Lower lobe of right lung (tissue), 2 donors: ENCODE measurements at regions not wholly inside any gene's neighbourhood (a gene's known extent, or its start where the extent isn't known, plus 50 kb on each side); places are given as distances from the start of the nearest gene placed in this dataset.

ENCODE experiments used
- ATAC-seq, 2 donors: fragments of 200-7000 bp; cut with Tn5 transposase; one replicate each; pipeline ENCODE4 v1.9.1; 2020 to 2022; ENCODE audit warnings: mild to moderate bottlenecking in 2 of 2, moderate library complexity in 2 of 2
- DNase-seq: peaks from one replicate; pipeline ENCODE4 v3.0.0-alpha.2; 2020
- H3K27ac ChIP-seq: fragments of 200-600 bp; one replicate; pipeline ENCODE4 v1.8.0; 2022
- H3K27me3 ChIP-seq: fragments of 200-600 bp; one replicate; pipeline ENCODE4 v1.8.0; 2022; ENCODE audit warnings: low read depth
- H3K36me3 ChIP-seq: fragments of 200-600 bp; one replicate; pipeline ENCODE4 v1.8.0; 2022; ENCODE audit warnings: mild to moderate bottlenecking
- H3K4me1 ChIP-seq: fragments of 200-600 bp; one replicate; pipeline ENCODE4 v1.8.0; 2022
- H3K4me3 ChIP-seq: fragments of 200-600 bp; one replicate; pipeline ENCODE4 v1.8.0; 2022; ENCODE audit warnings: mild to moderate bottlenecking
- H3K9me3 ChIP-seq: fragments of 200-600 bp; one replicate; pipeline ENCODE4 v1.8.0; 2022
- intact Hi-C: fragments of 100-400 bp; cut with DNase I; formaldehyde crosslinking; loops from one replicate; pipeline ENCODE4 v1.11.0; 2022
- TF ChIP-seq, protein P1 (sequence below): fragments of 200-600 bp; IDR thresholded peaks from one replicate; pipeline ENCODE4 v1.8.0; 2022; ENCODE audit warnings: antibody characterized with exemption, mild to moderate bottlenecking
- donor health status: DM: no; HTN: yes; CAD: no; lungs with severe emphysema.

DNA sequence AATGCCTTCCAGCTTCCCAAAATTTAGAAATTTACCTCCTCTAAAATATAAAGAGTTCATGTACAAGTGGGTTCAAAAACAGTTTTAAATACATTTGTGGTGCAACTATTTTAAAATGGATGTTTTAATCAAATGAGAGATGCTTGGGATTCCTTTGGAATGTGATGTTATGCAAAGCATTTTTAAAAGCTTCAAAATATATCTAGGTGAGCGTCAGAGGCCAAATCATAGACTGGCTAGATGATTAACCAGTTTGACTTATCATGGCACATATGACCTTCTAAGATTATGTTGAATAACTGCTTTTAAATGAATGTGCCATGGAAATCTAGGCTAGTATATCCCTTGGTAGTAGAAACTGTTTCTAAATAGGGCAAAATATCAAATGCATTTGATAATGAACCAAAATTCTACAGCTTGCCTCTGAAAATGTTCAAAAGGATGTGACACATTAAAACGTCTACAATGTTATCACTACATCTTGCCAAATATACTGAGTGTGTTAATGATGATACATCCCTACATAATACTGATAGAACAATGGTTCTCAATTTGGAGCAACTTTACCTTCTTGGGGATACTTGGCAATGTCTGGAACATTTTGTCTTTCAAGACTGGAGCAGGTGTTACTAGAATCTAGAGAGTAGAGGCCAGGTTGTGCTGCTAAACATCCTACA, 650.9 kb upstream of the ADGRL2 start:
- DNase-seq, result no peak
- no peak for ATAC-seq
- Histone ChIP-seq H3K36me3 (no peaks in the 10 kb centered on the region), H3K27ac (no peak overlapping the region), H3K4me1 (no peaks in the 10 kb centered on the region), H3K27me3 (no peaks in the 10 kb centered on the region), H3K4me3 (no peak overlapping the region), H3K9me3 (no peaks in the 10 kb centered on the region)
- TF ChIP-seq, protein P1, sequence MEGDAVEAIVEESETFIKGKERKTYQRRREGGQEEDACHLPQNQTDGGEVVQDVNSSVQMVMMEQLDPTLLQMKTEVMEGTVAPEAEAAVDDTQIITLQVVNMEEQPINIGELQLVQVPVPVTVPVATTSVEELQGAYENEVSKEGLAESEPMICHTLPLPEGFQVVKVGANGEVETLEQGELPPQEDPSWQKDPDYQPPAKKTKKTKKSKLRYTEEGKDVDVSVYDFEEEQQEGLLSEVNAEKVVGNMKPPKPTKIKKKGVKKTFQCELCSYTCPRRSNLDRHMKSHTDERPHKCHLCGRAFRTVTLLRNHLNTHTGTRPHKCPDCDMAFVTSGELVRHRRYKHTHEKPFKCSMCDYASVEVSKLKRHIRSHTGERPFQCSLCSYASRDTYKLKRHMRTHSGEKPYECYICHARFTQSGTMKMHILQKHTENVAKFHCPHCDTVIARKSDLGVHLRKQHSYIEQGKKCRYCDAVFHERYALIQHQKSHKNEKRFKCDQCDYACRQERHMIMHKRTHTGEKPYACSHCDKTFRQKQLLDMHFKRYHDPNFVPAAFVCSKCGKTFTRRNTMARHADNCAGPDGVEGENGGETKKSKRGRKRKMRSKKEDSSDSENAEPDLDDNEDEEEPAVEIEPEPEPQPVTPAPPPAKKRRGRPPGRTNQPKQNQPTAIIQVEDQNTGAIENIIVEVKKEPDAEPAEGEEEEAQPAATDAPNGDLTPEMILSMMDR, result no peak
- intact Hi-C loops, result no loop called here

GRCh38 chr1:81144240-81144825, 656.4 kb upstream of the ADGRL2 start:
- Histone ChIP-seq H3K27me3 (no peaks in the 10 kb centered on the region), H3K36me3 (no peaks in the 10 kb centered on the region), H3K9me3 (no peaks in the 10 kb centered on the region), H3K4me3 (no peak overlapping the region), H3K27ac (no peak overlapping the region), H3K4me1 (no peaks in the 10 kb centered on the region)
- no peak for ATAC-seq
- intact Hi-C loops, result no loop called here
- DNase-seq, result no peak
- TF ChIP-seq, protein P1, result no peak

DNA sequence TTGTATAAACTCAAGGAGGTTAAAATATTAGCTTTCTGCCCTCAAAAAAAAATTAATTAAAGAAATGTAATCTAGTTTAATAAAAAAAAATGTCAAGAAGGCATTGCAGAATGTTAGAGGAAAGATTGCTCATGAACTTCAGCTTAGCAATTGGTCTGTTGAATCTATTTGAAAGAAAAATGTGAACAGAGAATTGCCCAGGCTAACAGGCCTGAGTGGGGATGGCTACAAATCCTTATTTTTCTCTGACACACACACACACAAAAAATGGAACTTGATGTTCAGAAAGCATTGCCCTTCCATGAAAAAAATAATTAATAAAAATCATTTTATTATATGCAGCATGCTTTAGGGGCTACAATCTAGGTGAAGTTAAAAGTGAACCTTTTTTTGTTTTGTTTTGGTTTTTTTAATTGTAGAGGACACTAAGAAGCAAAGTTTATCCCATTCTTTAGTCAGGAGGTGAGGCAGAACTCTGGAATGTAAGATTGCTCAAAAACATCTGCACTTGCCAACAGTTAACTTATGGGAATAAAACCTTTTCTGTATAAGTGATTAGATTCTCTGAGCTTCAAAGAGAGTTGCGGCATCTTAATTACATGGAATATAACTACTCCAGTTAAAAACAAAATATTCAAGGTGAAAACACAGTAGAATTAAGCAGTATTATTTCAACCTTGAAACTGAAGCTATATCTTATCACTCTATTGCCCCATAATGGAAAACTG, 658.5 kb upstream of the ADGRL2 start:
- no peak for ATAC-seq
- no peaks in the 10 kb centered on the region for H3K27me3 ChIP-seq
- H3K27ac ChIP-seq, result no peak overlapping the region
- H3K4me1 ChIP-seq, result no peaks in the 10 kb centered on the region
- intact Hi-C loops, result no loop called here
- H3K9me3 ChIP-seq, result no peaks in the 10 kb centered on the region
- no peak overlapping the region for H3K4me3 ChIP-seq
- DNase-seq, result no peak
- TF ChIP-seq, protein P1, result no peak
- no peaks in the 10 kb centered on the region for H3K36me3 ChIP-seq

- H3K27ac ChIP-seq, result no peak overlapping the region
- intact Hi-C loops, result no loop called here
- TF ChIP-seq, protein P1, result no peak
- H3K4me3 ChIP-seq, result no peak overlapping the region
- H3K4me1 ChIP-seq, result no peaks in the 10 kb centered on the region
- H3K9me3 ChIP-seq, result no peaks in the 10 kb centered on the region
- no peaks in the 10 kb centered on the region for H3K36me3 ChIP-seq
- no peaks in the 10 kb centered on the region for H3K27me3 ChIP-seq
- DNase-seq (no peak), ATAC-seq (no peak)
Measured at GRCh38 chr1:81135524-81135923, 665.2 kb upstream of the ADGRL2 start.

DNA sequence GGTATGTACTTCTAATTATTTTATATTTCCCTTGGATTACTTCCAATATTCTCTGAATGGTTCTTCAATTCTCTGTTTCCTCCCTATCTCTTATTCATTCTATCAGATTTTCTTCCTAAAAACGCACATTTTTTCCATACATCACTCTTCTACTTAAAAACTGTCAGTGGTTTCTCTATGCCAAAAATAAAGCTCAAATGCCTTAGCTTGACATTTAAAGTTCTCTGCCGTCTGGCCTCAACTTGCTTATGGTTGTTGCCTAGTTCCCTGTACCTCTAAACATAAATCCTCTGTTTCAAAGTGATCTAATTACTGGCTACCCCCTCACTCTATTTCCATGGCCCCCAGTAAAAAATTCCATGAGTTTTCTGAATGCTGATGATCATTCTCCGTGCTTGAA, 671.0 kb upstream of the ADGRL2 start:
- H3K36me3 ChIP-seq, result no peaks in the 10 kb centered on the region
- DNase-seq, result no peak
- H3K27me3 ChIP-seq, result no peaks in the 10 kb centered on the region
- ATAC-seq, result no peak
- intact Hi-C loops, result no loop called here
- no peak overlapping the region for H3K4me3 ChIP-seq
- H3K27ac ChIP-seq, result no peak overlapping the region
- no peaks in the 10 kb centered on the region for H3K4me1 ChIP-seq
- TF ChIP-seq, protein P1, result no peak
- no peaks in the 10 kb centered on the region for H3K9me3 ChIP-seq
